H1 (cell line): ENCODE measurements at regions not wholly inside any gene's neighbourhood (a gene's known extent, or its start where the extent isn't known, plus 50 kb on each side); places are given as distances from the start of the nearest gene placed in this dataset.

Source experiments
- CTCF ChIA-PET: fragments of 300-600 bp; sonication (Branson Sonifier 250); formaldehyde crosslinking; loops from one replicate; lab custom pipeline; 2021; ENCODE audit not compliant: partially characterized antibody; lab: Charles Lee
- POLR2A ChIA-PET: fragments of 300-600 bp; sonication (Branson Sonifier 250); formaldehyde crosslinking; loops from one replicate; lab custom pipeline; 2021; ENCODE audit warnings: inconsistent platforms; ENCODE audit not compliant: partially characterized antibody; lab: Charles Lee
- DNase-seq, 2 experiments: peaks; one replicate each; pipeline versions ENCODE4 v3.0.0 to v3.0.0-alpha.2; 2010 to 2022; ENCODE audit warnings: low spot score in 2 of 2, low read depth in 1 of 2, mixed read lengths in 1 of 2
- FAIRE-seq: peaks from 2 replicates; lab custom pipeline; 2011; peaks lifted over from hg19 to GRCh38; lab: Jason Lieb, UNC
- H2AFZ ChIP-seq: 2 replicates; pipeline ENCODE4 v1.8.1; 2012; ENCODE audit warnings: low read length, inconsistent platforms
- H2AK5ac ChIP-seq: 2 replicates; pipeline ENCODE4 v1.6.1; 2013; ENCODE audit warnings: low read depth, low read length
- H2BK120ac ChIP-seq: replicated peaks from 2 replicates; pipeline ENCODE3; 2013; ENCODE audit warnings: low read depth, low read length, inconsistent platforms
- H2BK12ac ChIP-seq: 2 replicates; pipeline ENCODE4 v1.6.1; 2013; ENCODE audit warnings: low read depth, low read length
- H2BK15ac ChIP-seq: 2 replicates; pipeline ENCODE4 v1.6.1; 2013; ENCODE audit warnings: low read length
- H2BK20ac ChIP-seq: 2 replicates; pipeline ENCODE4 v1.6.1; 2013; ENCODE audit warnings: low read length
- H2BK5ac ChIP-seq: 2 replicates; pipeline ENCODE4 v1.6.1; 2013; ENCODE audit warnings: low read depth, low read length
- H3K14ac ChIP-seq: 2 replicates; pipeline ENCODE4 v1.6.1; 2013; ENCODE audit warnings: inconsistent platforms; ENCODE audit not compliant: insufficient read length
- H3K18ac ChIP-seq: 2 replicates; pipeline ENCODE4 v1.6.1; 2013; ENCODE audit warnings: low read length; ENCODE audit errors: extremely low read depth
- H3K23ac ChIP-seq: 2 replicates; pipeline ENCODE4 v1.6.1; 2013; ENCODE audit warnings: inconsistent platforms; ENCODE audit not compliant: insufficient read length
- H3K23me2 ChIP-seq: 2 replicates; pipeline ENCODE4 v1.6.1; 2013; ENCODE audit warnings: low read depth, low read length
- H3K27ac ChIP-seq: 2 replicates; pipeline ENCODE4 v1.6.1; 2011; ENCODE audit warnings: low read depth, low read length, inconsistent platforms
- H3K27me3 ChIP-seq, 4 experiments: replicated peaks in 1 of 4; 1 replicate in 1 of 4; 2 replicates in 3 of 4; pipeline versions ENCODE4 v1.6.1 to v1.8.1; 2011 to 2013; ENCODE audit warnings: low read length in 3 of 4, mild to moderate bottlenecking in 3 of 4, inconsistent platforms in 2 of 4, mixed read lengths in 2 of 4, moderate library complexity in 1 of 4; ENCODE audit not compliant: control insufficient read depth in 3 of 4, insufficient read depth in 3 of 4; ENCODE audit errors: extremely low read depth in 1 of 4
- H3K36me3 ChIP-seq, 4 experiments: 2 replicates each; pipeline versions ENCODE4 v1.6.1 to v1.8.1; 2011 to 2013; ENCODE audit warnings: mild to moderate bottlenecking in 4 of 4, low read length in 3 of 4, moderate library complexity in 2 of 4, control low read depth in 1 of 4, inconsistent platforms in 1 of 4; ENCODE audit not compliant: insufficient read depth in 4 of 4, control insufficient read depth in 2 of 4
- H3K4ac ChIP-seq: replicated peaks from 2 replicates; pipeline ENCODE3; 2013; ENCODE audit warnings: low read length, low read depth, mixed read lengths, inconsistent platforms; ENCODE audit not compliant: insufficient read length
- H3K4me1 ChIP-seq, 4 experiments: replicated peaks in 1 of 4; 1 replicate in 1 of 4; 2 replicates in 3 of 4; pipeline versions ENCODE4 v1.6.1 to v1.8.1; 2011 to 2013; ENCODE audit warnings: low read length in 3 of 4, inconsistent platforms in 2 of 4, mixed read lengths in 1 of 4; ENCODE audit not compliant: insufficient read depth in 4 of 4, control insufficient read depth in 3 of 4
- H3K4me2 ChIP-seq, 2 experiments: 2 replicates each; pipeline versions ENCODE4 v1.6.1 to v1.8.1; 2011 to 2013; ENCODE audit warnings: low read depth in 2 of 2, low read length in 2 of 2, control low read depth in 1 of 2, inconsistent platforms in 1 of 2, mild to moderate bottlenecking in 1 of 2; ENCODE audit not compliant: insufficient read depth in 1 of 2
- H3K4me3 ChIP-seq, 4 experiments: fragments of 200-600, 300-600 bp in 1 of 4; sonication (generic), shearing (Covaris generic), sonication (Bioruptor Twin) in 1 of 4; 2 replicates each; pipeline versions ENCODE4 v1.5.1 to v1.8.1; 2011 to 2016; ENCODE audit warnings: low read length in 4 of 4, low read depth in 3 of 4, control low read depth in 2 of 4, inconsistent platforms in 2 of 4, mild to moderate bottlenecking in 2 of 4, mixed read lengths in 1 of 4, moderate library complexity in 1 of 4; ENCODE audit not compliant: insufficient read depth in 2 of 4; ENCODE audit errors: extremely low read depth in 1 of 4
- H3K56ac ChIP-seq: replicated peaks from 2 replicates; pipeline ENCODE3; 2013; ENCODE audit warnings: low read depth, mild to moderate bottlenecking, mixed read lengths, low read length, inconsistent platforms; ENCODE audit not compliant: insufficient read length
- H3K79me1 ChIP-seq: 2 replicates; pipeline ENCODE4 v1.6.1; 2013; ENCODE audit warnings: low read depth, low read length, control low read depth
- H3K79me2 ChIP-seq, 2 experiments: 2 replicates each; pipeline versions ENCODE4 v1.6.1 to v1.8.1; 2012 to 2013; ENCODE audit warnings: low read length in 2 of 2, mild to moderate bottlenecking in 2 of 2, inconsistent platforms in 1 of 2; ENCODE audit not compliant: insufficient read depth in 2 of 2, control insufficient read depth in 1 of 2
- H3K9ac ChIP-seq, 4 experiments: replicated peaks in 1 of 4; 1 replicate in 1 of 4; 2 replicates in 3 of 4; pipeline versions ENCODE4 v1.6.1 to v1.8.1; 2011 to 2013; ENCODE audit warnings: low read depth in 3 of 4, low read length in 3 of 4, control low read depth in 2 of 4, mild to moderate bottlenecking in 2 of 4, moderate library complexity in 2 of 4, inconsistent platforms in 1 of 4; ENCODE audit errors: extremely low read depth in 1 of 4
- H3K9me3 ChIP-seq, 2 experiments: 2 replicates each; pipeline versions ENCODE4 v1.6.1 to v1.8.1; 2012 to 2013; ENCODE audit warnings: mild to moderate bottlenecking in 2 of 2, moderate library complexity in 2 of 2, control low read depth in 1 of 2, inconsistent platforms in 1 of 2, low read depth in 1 of 2, low read length in 1 of 2, mixed read lengths in 1 of 2; ENCODE audit not compliant: insufficient read depth in 2 of 2
- H4K20me1 ChIP-seq, 2 experiments: replicated peaks in 1 of 2; 2 replicates each; pipeline versions ENCODE3 to v1.8.1; 2011 to 2013; ENCODE audit warnings: inconsistent platforms in 2 of 2, low read length in 2 of 2, mild to moderate bottlenecking in 1 of 2; ENCODE audit not compliant: insufficient read depth in 2 of 2, control insufficient read depth in 1 of 2
- H4K5ac ChIP-seq: 2 replicates; pipeline ENCODE4 v1.6.1; 2013; ENCODE audit warnings: low read length, low read depth, mixed read lengths, inconsistent platforms; ENCODE audit not compliant: insufficient read length
- H4K8ac ChIP-seq: 2 replicates; pipeline ENCODE4 v1.8.0; 2013; ENCODE audit warnings: mild to moderate bottlenecking, moderate library complexity, low read length, inconsistent platforms; ENCODE audit not compliant: insufficient read depth; ENCODE audit errors: extremely low read depth
- H4K91ac ChIP-seq: replicated peaks from 2 replicates; pipeline ENCODE3; 2013; ENCODE audit warnings: low read length, mixed read lengths, inconsistent platforms; ENCODE audit not compliant: insufficient read length
- CREB1 ChIP-seq: IDR thresholded peaks from 2 replicates; pipeline ENCODE4 v1.6.1; 2012; ENCODE audit warnings: inconsistent platforms
- HDAC6 ChIP-seq: IDR thresholded peaks from one replicate; pipeline ENCODE4 v1.7.1; 2012; ENCODE audit warnings: low read depth, mild to moderate bottlenecking, inconsistent platforms, low read length, moderate library complexity
- NANOG ChIP-seq: IDR thresholded peaks from 2 replicates; pipeline ENCODE4 v1.6.1; 2011; ENCODE audit warnings: low read length, low read depth, mild to moderate bottlenecking, inconsistent platforms; ENCODE audit not compliant: insufficient read depth, poor library complexity, severe bottlenecking
- RAD21 ChIP-seq, 2 experiments: IDR thresholded peaks in 1 of 2; conservative IDR thresholded peaks in 1 of 2; 2 replicates each; pipeline ENCODE4 v1.6.1; 2011; ENCODE audit warnings: low read depth in 2 of 2, low read length in 2 of 2, improper control_type of control experiment in 1 of 2, inconsistent platforms in 1 of 2, mild to moderate bottlenecking in 1 of 2, moderate library complexity in 1 of 2
- RFX5 ChIP-seq: IDR thresholded peaks from 2 replicates; pipeline ENCODE4 v1.6.1; 2011; ENCODE audit warnings: low read depth, low read length, improper control_type of control experiment, borderline replicate concordance
- SP1 ChIP-seq: IDR thresholded peaks from 2 replicates; pipeline ENCODE4 v1.6.1; 2011; ENCODE audit warnings: low read depth, low read length
- SP2 ChIP-seq: IDR thresholded peaks from 2 replicates; pipeline ENCODE4 v1.6.1; 2012; ENCODE audit warnings: mild to moderate bottlenecking, low read length, inconsistent platforms
- TAF1 ChIP-seq: IDR thresholded peaks from 2 replicates; pipeline ENCODE4 v1.6.1; 2011; ENCODE audit warnings: mild to moderate bottlenecking, low read depth, low read length
- TAF7 ChIP-seq: optimal IDR thresholded peaks from 2 replicates; pipeline ENCODE3; 2011; ENCODE audit warnings: low read depth, mild to moderate bottlenecking, inconsistent platforms, low read length, moderate library complexity, borderline replicate concordance
- TEAD4 ChIP-seq: IDR thresholded peaks from 2 replicates; pipeline ENCODE4 v1.6.1; 2012; ENCODE audit warnings: low read depth, low read length, inconsistent platforms, mixed read lengths
- YY1 ChIP-seq: IDR thresholded peaks from 2 replicates; pipeline ENCODE4 v1.6.1; 2011; ENCODE audit warnings: low read depth, mild to moderate bottlenecking, low read length
- WGBS, 2 experiments: shearing (Covaris generic) in 1 of 2; methylation state at CpG; one replicate each; pipeline versions ENCODE4 v1.1.6 to v1.1.7; 2013 to 2015; ENCODE audit warnings: low lambda C conversion rate in 2 of 2, mixed read lengths in 2 of 2, inconsistent platforms in 1 of 2, low coverage in 1 of 2, missing lambda C conversion rate in 1 of 2; ENCODE audit not compliant: insufficient replicate concordance in 2 of 2, insufficient coverage in 1 of 2, insufficient read length in 1 of 2; ENCODE audit errors: extremely low coverage in 1 of 2, missing lambda C conversion rate in 1 of 2; 5-methylcytosine and 5-hydroxymethylcytosine counted together

DNA sequence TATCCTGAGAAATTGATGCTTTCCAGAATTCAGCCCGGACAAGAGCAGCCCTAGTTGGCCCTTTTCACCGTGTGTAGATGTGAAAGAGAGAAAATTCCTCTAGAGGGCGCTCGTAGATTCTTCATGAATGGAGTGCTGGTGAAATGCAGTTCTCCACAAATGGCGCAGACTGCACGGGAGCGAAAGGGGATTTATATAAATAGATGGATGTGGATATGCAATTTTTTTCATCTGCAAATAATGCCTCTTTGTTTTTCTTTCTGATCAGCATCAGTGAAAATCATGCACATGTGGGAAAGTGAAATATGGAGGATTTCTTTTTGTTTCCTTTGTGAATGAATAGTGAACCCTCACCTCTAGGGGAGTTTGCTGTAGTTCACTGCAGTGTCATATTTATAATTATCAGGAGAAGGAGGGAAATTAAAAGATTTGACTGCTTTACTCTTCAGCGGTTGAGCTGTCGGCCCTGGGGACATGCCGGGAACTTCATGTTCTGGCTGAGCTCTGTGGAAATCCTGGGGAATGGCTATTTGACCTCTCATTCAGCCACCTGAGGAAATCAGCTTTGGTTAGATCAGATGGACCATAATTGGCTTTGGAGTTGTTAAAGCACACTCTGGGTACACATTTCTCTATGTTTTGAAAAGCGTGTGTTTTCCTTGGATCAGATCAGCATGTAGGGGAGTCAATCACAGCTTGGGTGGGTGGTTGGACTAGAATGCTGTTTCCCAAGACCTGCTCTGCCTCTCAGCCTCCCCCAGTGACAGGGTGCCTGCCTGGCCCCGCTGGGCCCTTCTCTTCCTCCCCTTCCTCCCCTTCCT lies 115.0 kb upstream of the SHISA3 start:
- H3K18ac ChIP-seq: peak overlapping the region; percentile 2; the same call in 1 of the 2 replicates
- H2BK120ac ChIP-seq: no peak overlapping the region
- H3K79me2 ChIP-seq: no peaks in the 10 kb centered on the region
- 36% methylated on average over 12 of the region's 12 CpGs; no CpG with 5 or more reads in 1 of the 2 experiments for WGBS, 2 experiments
- H3K4ac ChIP-seq: no peak overlapping the region
- H2BK15ac ChIP-seq: 0 out of 2 replicates have a peak overlapping the region, but pooled peaks have one; percentile 0
- H3K27ac ChIP-seq: no peak overlapping the region
- peaks cover 2 to 4% (median 3%) of the 10 kb centered on the region in 4 experiments; a peak in 5 of 7 replicates for H3K4me1 ChIP-seq
- no peak overlapping the region for H3K4me2 ChIP-seq
- no peaks in the 10 kb centered on the region for H3K9me3 ChIP-seq
- POLR2A ChIA-PET: no interaction called here
- H3K27me3 ChIP-seq: no peaks in the 10 kb centered on the region
- DNase-seq (peak in 1 of 2 experiments; percentile 61), FAIRE-seq (peak; percentile 88)
- no peak overlapping the region for H3K56ac ChIP-seq
- peak overlapping the region; percentile 90; the same call in 1 of the 2 replicates for H2BK12ac ChIP-seq
- H2BK20ac ChIP-seq: peak overlapping the region; percentile 99
- H4K8ac ChIP-seq: no peak overlapping the region
- peak overlapping the region; percentile 3 for H4K5ac ChIP-seq
- peaks cover 0 to 9% (median 0%) of the 10 kb centered on the region in 4 experiments; a peak in 1 of 8 replicates for H3K36me3 ChIP-seq
- 0 out of 2 replicates have a peak overlapping the region, but pooled peaks have one; percentile 34 for H2AK5ac ChIP-seq
- no peaks in the 10 kb centered on the region for H3K79me1 ChIP-seq
- H4K91ac ChIP-seq: no peak overlapping the region
- peak overlapping the region; percentile 24; the same call in 1 of the 2 replicates for H2AFZ ChIP-seq
- no peak overlapping the region for H3K23ac ChIP-seq
- CTCF ChIA-PET: interaction anchor here (0.6 to 10.0 kb wide), 40 partner anchors 9 to 394 kb away, joined by 3 to 150 read pairs (median 5); partner anchors contain the start of gene SHISA3
- H3K4me3 ChIP-seq: no peak overlapping the region
- H3K9ac ChIP-seq: no peak overlapping the region
- no peak overlapping the region for H3K14ac ChIP-seq
- peak overlapping the region; percentile 72; the same call in 1 of the 2 replicates for H2BK5ac ChIP-seq
- H4K20me1 ChIP-seq: no peaks in the 10 kb centered on the region
- H3K23me2 ChIP-seq: no peaks in the 10 kb centered on the region
- TF ChIP-seq RFX5 (no peak), CREB1 (no peak), SP1 (no peak), TEAD4 (0 out of 2 replicates have a peak, but pooled peaks have one; percentile 7), SP2 (no peak), NANOG (no peak), YY1 (peak; percentile 83; the same call in 1 of the 2 replicates), TAF7 (no peak), RAD21 (IDR thresholded peaks at IDR 0.05 in 1 of 2, conservative IDR thresholded peaks at IDR 0.05 in 1 of 2; ENCODE audit: low read depth in 2 of 2, low read length in 2 of 2) (peak; percentile 88 to 96), HDAC6 (no peak), TAF1 (no peak)
